Kidney (tissue), 13 donors: ENCODE measurements at regions not wholly inside any gene's neighbourhood (a gene's known extent, or its start where the extent isn't known, plus 50 kb on each side); places are given as distances from the start of the nearest gene placed in this dataset.

Experiments used
- DNase-seq, 5 donors: peaks; one replicate each; pipeline ENCODE4 v3.0.0-alpha.2; 2013 to 2020
- FAIRE-seq: peaks from 2 replicates; lab custom pipeline; 2012; peaks lifted over from hg19 to GRCh38; lab: Jason Lieb, UNC
- H3K27ac ChIP-seq, 2 donors: one replicate each; pipeline ENCODE4 v1.7.0; 2013; ENCODE audit warnings: low read depth in 2 of 2, low read length in 2 of 2, inconsistent platforms in 1 of 2
- H3K27me3 ChIP-seq: one replicate; pipeline ENCODE4 v1.7.1; 2013; ENCODE audit warnings: low read length, inconsistent platforms; ENCODE audit not compliant: control insufficient read depth, insufficient read depth
- H3K36me3 ChIP-seq, 3 donors: one replicate each; pipeline versions ENCODE4 v1.7.0 to v1.7.1; 2013; ENCODE audit warnings: low read length in 3 of 3, control low read depth in 1 of 3, inconsistent platforms in 1 of 3; ENCODE audit not compliant: insufficient read depth in 3 of 3, control insufficient read depth in 2 of 3
- H3K4me1 ChIP-seq, 3 donors: one replicate each; pipeline versions ENCODE4 v1.7.0 to v1.7.1; 2013; ENCODE audit warnings: low read length in 3 of 3, inconsistent platforms in 1 of 3, low read depth in 1 of 3; ENCODE audit not compliant: control insufficient read depth in 2 of 3, insufficient read depth in 2 of 3
- H3K4me3 ChIP-seq, 3 donors: one replicate each; pipeline versions ENCODE4 v1.7.0 to v1.8.1; 2013; ENCODE audit warnings: low read length in 3 of 3, control low read depth in 1 of 3, inconsistent platforms in 1 of 3
- H3K9ac ChIP-seq, 3 donors: one replicate each; pipeline versions ENCODE4 v1.7.0 to v1.7.1; 2013; ENCODE audit warnings: low read length in 3 of 3, control low read depth in 1 of 3, inconsistent platforms in 1 of 3
- H3K9me3 ChIP-seq, 3 donors: one replicate each; pipeline versions ENCODE4 v1.7.0 to v1.7.1; 2013; ENCODE audit warnings: low read length in 3 of 3, control low read depth in 1 of 3, inconsistent platforms in 1 of 3; ENCODE audit not compliant: control insufficient read depth in 2 of 3, insufficient read depth in 1 of 3
- intact Hi-C: fragments of 100-400 bp; cut with DNase I; formaldehyde crosslinking; loops from one replicate; pipeline ENCODE4 v1.11.1; 2022
- TF ChIP-seq, protein P1 (sequence below): IDR thresholded peaks from 3 replicates; pipeline ENCODE4 v1.5.1; 2012; ENCODE audit warnings: mild to moderate bottlenecking, moderate library complexity, borderline replicate concordance; ENCODE audit not compliant: insufficient read depth; ENCODE audit errors: extremely low read depth
- donor health status: control.
- donor health status: control.
- donor health status: control.
- donor health status: control.
- donor health status: control.
- donor health status: DM: yes; HTN: yes; CAD: no.
- donor health status: Normal renal cell carcinoma (clear cell type).

DNA sequence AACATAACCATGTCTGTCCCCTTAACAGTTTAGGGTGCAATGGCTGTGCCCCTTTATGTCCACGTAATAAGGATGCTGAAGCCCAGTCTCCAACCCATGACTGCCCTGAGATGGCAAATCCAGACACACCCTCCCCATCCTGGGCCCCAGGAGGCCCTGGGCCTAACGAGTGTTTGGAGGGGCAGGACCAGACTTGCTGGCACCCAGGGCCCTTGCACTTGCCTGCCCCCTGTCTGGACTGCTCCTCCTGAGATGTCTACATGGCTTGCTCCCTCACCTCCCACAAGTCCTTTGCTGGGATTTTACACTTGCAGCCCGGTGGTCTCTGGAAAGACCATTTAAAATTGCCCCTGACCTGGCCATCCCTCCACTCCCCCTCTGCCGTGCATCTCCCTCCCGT is 132.2 kb upstream of the NECTIN1 start:
- DNase-seq, result no peak
- H3K27me3 ChIP-seq, result no peaks in the 10 kb centered on the region
- no peak overlapping the region for H3K9ac ChIP-seq
- H3K4me1 ChIP-seq, result no peaks in the 10 kb centered on the region
- TF ChIP-seq, protein P1, sequence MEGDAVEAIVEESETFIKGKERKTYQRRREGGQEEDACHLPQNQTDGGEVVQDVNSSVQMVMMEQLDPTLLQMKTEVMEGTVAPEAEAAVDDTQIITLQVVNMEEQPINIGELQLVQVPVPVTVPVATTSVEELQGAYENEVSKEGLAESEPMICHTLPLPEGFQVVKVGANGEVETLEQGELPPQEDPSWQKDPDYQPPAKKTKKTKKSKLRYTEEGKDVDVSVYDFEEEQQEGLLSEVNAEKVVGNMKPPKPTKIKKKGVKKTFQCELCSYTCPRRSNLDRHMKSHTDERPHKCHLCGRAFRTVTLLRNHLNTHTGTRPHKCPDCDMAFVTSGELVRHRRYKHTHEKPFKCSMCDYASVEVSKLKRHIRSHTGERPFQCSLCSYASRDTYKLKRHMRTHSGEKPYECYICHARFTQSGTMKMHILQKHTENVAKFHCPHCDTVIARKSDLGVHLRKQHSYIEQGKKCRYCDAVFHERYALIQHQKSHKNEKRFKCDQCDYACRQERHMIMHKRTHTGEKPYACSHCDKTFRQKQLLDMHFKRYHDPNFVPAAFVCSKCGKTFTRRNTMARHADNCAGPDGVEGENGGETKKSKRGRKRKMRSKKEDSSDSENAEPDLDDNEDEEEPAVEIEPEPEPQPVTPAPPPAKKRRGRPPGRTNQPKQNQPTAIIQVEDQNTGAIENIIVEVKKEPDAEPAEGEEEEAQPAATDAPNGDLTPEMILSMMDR, result no peak
- no peak for FAIRE-seq
- H3K4me3 ChIP-seq, result no peak overlapping the region
- no peaks in the 10 kb centered on the region for H3K36me3 ChIP-seq
- intact Hi-C loops, result no loop called here
- H3K27ac ChIP-seq, result no peak overlapping the region
- H3K9me3 ChIP-seq, result no peaks in the 10 kb centered on the region

DNA sequence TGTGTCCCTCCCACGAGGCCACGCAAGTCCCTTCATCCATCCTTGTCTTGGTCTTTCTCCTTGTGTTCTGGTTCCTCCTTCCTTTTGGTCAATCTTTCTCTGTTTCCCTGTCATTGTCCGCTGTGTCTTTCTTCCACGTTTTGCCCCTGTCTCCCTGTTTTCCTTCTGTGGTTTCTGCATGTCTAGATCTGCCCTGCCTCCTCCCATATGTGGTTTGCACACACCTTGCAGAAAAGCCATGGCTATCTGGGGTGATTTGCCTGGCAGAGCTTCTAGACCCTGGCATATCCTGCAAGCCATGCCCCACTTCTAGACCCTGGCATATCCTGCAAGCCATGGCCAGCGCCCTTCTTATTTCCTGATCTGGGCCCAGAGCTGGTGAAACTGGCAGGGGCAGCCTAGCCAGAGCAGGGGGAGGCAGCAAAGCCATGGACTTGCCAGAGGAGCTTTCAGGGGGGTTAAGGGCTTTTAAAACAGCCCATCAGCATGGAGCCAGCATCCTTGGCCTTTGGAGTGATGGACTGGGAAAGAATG is 131.6 kb upstream of the NECTIN1 start:
- no peak overlapping the region for H3K27ac ChIP-seq
- H3K4me1 ChIP-seq, result no peaks in the 10 kb centered on the region
- TF ChIP-seq, protein P1, result no peak
- intact Hi-C loops, result no loop called here
- no peak overlapping the region for H3K4me3 ChIP-seq
- no peaks in the 10 kb centered on the region for H3K36me3 ChIP-seq
- FAIRE-seq (no peak), DNase-seq (no peak)
- no peak overlapping the region for H3K9ac ChIP-seq
- no peaks in the 10 kb centered on the region for H3K9me3 ChIP-seq
- no peaks in the 10 kb centered on the region for H3K27me3 ChIP-seq

DNA sequence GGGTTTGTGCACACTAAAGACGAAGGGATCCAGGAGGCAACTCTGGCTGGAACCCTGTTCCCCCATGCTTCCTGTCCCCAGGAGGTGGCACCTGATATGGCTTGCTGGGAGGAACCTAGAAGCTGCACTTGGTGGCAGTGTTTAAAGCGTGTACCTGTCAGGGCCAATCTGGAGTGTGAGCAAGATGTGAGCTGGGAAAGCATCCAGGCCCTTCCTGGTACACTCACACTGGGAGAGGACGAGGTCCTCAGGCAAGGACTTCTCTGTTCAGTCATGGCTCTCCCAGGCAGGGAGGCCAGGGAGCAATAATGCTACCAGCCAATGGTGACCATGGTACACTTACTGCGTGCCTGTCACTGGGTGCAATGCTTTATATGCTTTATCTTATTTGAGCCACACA is 130.7 kb upstream of the NECTIN1 start:
- no peak for FAIRE-seq

More for the DNA sequence above, 130.7 kb upstream of the NECTIN1 start:
- H3K9me3 ChIP-seq, result no peaks in the 10 kb centered on the region
- DNase-seq, result no peak
- no peak overlapping the region for H3K27ac ChIP-seq
- intact Hi-C loops, result no loop called here
- H3K36me3 ChIP-seq, result no peaks in the 10 kb centered on the region
- H3K9ac ChIP-seq, result no peak overlapping the region
- TF ChIP-seq, protein P1, result no peak
- no peaks in the 10 kb centered on the region for H3K27me3 ChIP-seq
- no peak overlapping the region for H3K4me3 ChIP-seq
- H3K4me1 ChIP-seq, result no peaks in the 10 kb centered on the region
